Activated naive CD4-positive, alpha-beta T cell treated with anti-CD3 and anti-CD28 coated beads, Interleukin-2, amount 50 U/mL, for 24 hours (primary cell): ENCODE measurements at regions not wholly inside any gene's neighbourhood (a gene's known extent, or its start where the extent isn't known, plus 50 kb on each side); places are given as distances from the start of the nearest gene placed in this dataset.

ENCODE experiments used
- H3K27ac Mint-ChIP-seq: one replicate; pipeline ENCODE4 v1.8.0; 2021; ENCODE audit warnings: mild to moderate bottlenecking, mixed read lengths
- H3K27me3 Mint-ChIP-seq: one replicate; pipeline ENCODE4 v1.8.0; 2021; ENCODE audit warnings: mixed read lengths
- H3K36me3 Mint-ChIP-seq: one replicate; pipeline ENCODE4 v1.8.0; 2021; ENCODE audit warnings: mixed read lengths
- H3K4me1 Mint-ChIP-seq: one replicate; pipeline ENCODE4 v1.8.0; 2021; ENCODE audit warnings: mixed read lengths
- H3K4me3 Mint-ChIP-seq: one replicate; pipeline ENCODE4 v1.8.0; 2021; ENCODE audit warnings: mild to moderate bottlenecking, mixed read lengths
- H3K9me3 Mint-ChIP-seq: one replicate; pipeline ENCODE4 v1.8.0; 2021; ENCODE audit warnings: mixed read lengths

DNA sequence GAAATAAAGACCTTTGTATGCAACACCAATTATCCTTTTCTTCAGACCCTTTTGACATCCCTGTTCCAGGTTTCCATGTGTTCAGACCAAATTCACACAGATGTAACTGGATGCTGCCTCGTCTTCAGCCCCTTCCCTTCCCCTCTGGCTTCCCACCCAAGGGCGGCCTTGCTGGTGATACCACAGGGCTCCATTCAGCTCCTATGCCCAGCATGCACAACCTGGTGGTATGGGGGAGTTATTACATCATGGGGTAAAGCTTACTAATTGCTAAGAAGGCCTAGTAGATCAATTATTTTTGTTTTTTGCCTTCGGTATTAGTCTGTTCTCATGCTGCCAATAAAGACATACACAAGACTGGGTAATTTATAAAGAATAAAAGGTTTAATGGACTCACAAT, 317.0 kb upstream of the CXXC4 start:
- Mint-ChIP-seq H3K9me3 (no peaks in the 10 kb centered on the region), H3K4me3 (no peak overlapping the region), H3K4me1 (peaks cover 3% of the 10 kb centered on the region), H3K27me3 (no peaks in the 10 kb centered on the region), H3K27ac (no peak overlapping the region), H3K36me3 (no peaks in the 10 kb centered on the region)

DNA sequence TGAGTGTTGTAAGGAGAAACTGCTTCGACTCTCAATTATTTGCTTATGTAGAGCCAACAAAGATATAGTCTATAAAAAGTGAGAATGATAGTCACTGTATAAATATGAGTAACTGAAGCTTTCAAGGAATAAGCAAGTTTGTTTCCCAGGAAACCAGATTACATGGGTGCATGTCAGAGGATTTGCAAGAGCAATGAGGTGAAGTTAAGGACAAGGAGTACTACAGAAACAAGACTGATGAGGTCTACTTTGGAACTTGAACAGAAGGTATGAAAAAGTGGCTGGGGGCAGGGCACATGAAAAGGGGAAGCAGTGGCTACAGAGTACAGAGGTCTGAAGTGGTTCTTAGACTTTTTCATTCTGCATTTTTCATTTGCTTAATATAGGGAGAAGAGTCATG, 321.0 kb upstream of the CXXC4 start:
- Mint-ChIP-seq H3K9me3 (peaks cover 5% of the 10 kb centered on the region), H3K27me3 (no peaks in the 10 kb centered on the region), H3K4me3 (no peak overlapping the region), H3K36me3 (no peaks in the 10 kb centered on the region), H3K4me1 (peaks cover 3% of the 10 kb centered on the region), H3K27ac (peak overlapping the region; percentile 26)

DNA sequence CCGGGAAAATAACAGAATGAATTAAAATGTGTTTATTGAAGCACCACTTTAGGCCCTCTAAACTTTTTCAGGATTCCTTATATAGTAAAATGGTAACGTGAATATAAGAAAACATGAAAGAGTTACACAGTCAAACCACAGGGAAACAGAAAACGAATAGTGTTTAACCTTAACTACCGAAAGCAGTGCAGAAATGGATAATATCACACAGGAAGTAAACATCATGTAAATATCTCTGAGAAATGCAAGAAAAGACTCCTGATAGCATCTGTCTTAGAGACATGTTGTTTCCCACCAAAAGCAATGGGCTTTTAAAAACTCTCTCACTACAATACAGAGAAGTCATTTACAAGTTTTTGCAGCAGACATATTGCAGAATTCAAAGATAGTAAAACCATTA, 323.9 kb upstream of the CXXC4 start:
- H3K9me3 Mint-ChIP-seq, result peaks cover 5% of the 10 kb centered on the region
- H3K27me3 Mint-ChIP-seq, result no peaks in the 10 kb centered on the region
- H3K36me3 Mint-ChIP-seq, result no peaks in the 10 kb centered on the region
- no peak overlapping the region for H3K27ac Mint-ChIP-seq
- H3K4me3 Mint-ChIP-seq, result no peak overlapping the region
- H3K4me1 Mint-ChIP-seq, result peaks cover 3% of the 10 kb centered on the region

DNA sequence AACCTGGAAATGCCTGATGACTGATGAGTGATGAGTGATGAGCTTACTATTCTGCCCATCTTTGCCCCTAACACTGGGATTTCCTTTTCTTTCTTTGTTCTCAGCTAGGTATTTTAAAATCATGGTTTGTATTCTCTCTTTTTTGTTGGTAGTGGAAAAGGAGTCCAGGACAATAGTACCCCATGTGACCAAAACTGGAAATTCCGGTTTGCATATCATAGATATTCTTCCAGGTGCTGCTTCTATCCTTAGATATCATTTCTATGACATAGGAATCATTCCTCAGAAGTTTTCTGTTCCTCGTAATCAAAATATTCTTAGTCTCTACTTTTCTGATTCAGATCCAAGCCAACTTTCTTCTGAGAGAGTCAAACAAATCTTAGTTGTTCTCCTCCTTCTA, 320.5 kb upstream of the TET2 start:
- Mint-ChIP-seq H3K4me3 (no peak overlapping the region), H3K36me3 (no peaks in the 10 kb centered on the region), H3K4me1 (no peaks in the 10 kb centered on the region), H3K27me3 (peaks cover 6% of the 10 kb centered on the region), H3K27ac (no peak overlapping the region), H3K9me3 (no peaks in the 10 kb centered on the region)

DNA sequence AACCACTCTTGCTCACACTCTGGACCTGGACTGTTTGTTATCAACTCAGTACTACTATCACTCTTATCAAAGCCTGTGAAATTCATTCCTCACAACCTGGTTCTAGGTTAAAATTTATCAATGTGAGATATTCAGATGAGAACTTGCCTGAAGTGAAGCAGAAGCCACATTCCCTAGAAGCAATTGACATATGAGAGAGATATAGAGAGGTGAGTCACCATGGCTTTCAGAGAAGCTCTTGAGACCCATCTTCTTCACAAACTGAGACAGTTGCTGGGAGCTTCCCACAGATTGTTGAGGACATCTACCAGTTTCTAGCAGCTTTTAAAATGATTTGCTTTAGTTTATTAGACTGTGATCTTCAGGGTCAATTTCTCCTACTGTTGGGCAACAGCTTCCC, 316.9 kb upstream of the TET2 start:
- peaks cover 6% of the 10 kb centered on the region for H3K27me3 Mint-ChIP-seq
- no peak overlapping the region for H3K4me3 Mint-ChIP-seq
- no peaks in the 10 kb centered on the region for H3K36me3 Mint-ChIP-seq
- no peak overlapping the region for H3K27ac Mint-ChIP-seq
- no peaks in the 10 kb centered on the region for H3K4me1 Mint-ChIP-seq
- no peaks in the 10 kb centered on the region for H3K9me3 Mint-ChIP-seq

DNA sequence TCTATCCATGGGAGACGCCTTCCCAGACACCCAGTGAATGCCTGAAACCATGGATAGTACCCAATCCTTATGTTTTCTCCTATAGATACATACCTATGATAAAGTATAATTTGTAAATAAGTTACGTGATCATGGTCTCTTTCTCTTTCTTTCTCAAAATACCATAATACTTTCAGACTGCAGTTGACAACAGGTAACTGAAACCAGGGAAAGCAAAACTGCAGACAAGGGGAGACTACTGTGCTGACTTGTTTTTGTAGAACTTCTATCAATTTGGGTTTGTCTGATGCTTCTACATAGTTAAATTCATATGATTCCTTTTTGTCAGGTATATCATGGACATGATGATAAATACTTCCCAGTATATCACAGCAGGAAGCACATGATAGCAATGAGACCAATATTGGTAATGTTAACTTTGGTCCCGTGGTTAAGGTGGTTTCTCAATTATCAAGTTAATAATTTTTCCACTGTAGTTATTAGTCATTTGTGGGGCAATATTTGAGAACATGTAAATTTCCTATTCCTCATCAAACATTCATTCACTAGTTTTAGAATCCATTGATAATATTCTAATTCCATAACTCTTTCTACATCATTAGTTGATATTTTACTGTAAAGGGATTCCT, 298.0 kb upstream of the TET2 start:
- Mint-ChIP-seq H3K4me1 (no peaks in the 10 kb centered on the region), H3K4me3 (no peak overlapping the region), H3K27ac (no peak overlapping the region), H3K36me3 (no peaks in the 10 kb centered on the region), H3K27me3 (no peaks in the 10 kb centered on the region), H3K9me3 (no peaks in the 10 kb centered on the region)

DNA sequence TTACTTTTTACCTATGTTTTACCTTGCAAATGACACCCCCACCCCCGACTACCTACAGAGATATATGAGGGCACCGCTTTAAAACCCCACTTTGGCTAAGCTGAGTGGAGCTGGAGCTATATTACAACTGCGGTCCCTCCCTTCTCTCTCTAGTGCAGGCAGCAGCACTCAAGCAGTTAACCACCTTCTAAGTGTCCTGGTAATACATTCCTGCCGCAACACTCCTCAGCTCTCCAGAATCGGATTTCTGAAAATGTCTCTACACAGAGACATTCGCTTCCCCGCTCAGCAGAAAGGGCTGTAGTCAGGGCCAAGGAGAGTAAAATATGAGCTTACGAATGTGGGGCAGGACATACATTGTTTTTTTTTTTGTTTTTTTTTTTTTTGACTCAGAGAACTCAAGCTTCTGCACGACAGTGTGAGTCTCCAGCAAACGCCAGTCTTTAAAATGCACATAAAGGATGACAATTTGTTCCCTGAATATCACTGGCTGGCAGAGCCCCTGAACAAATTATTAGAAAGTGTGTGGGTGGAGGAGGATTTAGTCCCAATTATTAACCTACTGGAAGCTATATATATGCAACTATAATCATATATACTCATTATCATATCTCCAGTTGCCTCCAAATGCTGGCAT, 287.0 kb upstream of the TET2 start:
- no peak overlapping the region for H3K4me3 Mint-ChIP-seq
- H3K36me3 Mint-ChIP-seq, result no peaks in the 10 kb centered on the region
- no peak overlapping the region for H3K27ac Mint-ChIP-seq
- H3K9me3 Mint-ChIP-seq, result no peaks in the 10 kb centered on the region
- no peaks in the 10 kb centered on the region for H3K4me1 Mint-ChIP-seq
- no peaks in the 10 kb centered on the region for H3K27me3 Mint-ChIP-seq

DNA sequence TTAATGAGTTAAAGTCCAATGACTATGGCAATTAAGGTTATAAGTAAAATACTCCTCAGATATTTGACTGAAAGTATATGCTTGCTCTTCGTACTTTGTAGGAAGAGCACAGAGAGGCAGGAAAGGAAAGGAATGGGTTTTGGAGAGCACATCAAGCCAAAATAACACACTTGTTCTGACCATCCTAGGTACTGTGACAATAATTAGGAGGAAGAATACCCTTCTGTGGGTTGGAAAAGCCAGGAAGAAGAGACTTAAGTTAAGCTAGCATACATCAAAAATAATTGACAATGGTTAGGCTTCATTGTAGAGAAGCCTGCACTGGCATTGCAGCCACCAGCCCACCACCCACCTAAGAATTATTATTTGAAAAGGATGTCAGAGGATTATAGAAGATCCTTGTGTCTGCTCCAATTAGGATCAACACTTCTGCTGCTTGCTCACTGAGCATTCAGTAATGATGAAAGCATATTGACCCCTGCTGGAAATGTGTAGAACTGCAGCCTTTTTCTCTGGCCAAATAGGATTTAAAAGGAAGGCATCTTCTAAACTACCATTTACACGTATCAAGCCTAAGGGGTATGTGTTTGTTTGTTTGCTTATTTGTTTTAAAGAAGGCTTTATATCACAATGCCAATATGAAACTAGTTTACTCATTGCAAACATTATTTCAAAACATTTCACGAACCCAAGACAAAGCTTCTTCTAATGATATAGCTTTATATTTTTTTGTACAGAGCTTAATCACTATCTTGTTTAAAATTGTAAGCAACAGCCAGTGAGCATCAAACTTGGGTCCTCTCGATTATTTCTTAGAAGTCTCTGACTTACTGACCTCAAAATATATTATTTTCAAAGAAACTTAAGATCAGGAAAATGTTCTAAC, 286.2 kb upstream of the TET2 start:
- H3K36me3 Mint-ChIP-seq, result no peaks in the 10 kb centered on the region
- H3K4me1 Mint-ChIP-seq, result no peaks in the 10 kb centered on the region
- H3K27me3 Mint-ChIP-seq, result no peaks in the 10 kb centered on the region
- H3K9me3 Mint-ChIP-seq, result no peaks in the 10 kb centered on the region
- no peak overlapping the region for H3K27ac Mint-ChIP-seq
- H3K4me3 Mint-ChIP-seq, result no peak overlapping the region

DNA sequence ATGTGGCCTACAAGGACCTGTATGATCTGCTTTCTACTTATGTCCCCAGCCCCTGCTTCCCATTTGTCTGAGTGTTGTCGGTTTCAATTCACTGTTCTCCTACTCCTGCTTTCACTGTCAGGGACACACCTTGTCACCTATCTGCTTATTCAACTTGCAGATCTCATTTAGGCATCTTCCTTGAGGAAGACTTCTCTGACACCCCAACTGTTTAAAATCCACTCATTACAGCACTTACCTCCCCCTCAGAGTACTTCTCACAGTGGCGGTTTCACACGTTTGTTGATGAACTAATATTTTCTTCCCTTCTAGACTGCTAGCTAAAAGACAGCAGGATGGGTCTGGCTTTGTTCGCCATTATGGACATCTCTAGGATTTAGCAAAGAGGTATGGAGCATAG, 279.9 kb upstream of the TET2 start:
- H3K27me3 Mint-ChIP-seq, result no peaks in the 10 kb centered on the region
- H3K9me3 Mint-ChIP-seq, result no peaks in the 10 kb centered on the region
- no peaks in the 10 kb centered on the region for H3K36me3 Mint-ChIP-seq
- H3K4me3 Mint-ChIP-seq, result no peak overlapping the region
- H3K4me1 Mint-ChIP-seq, result no peaks in the 10 kb centered on the region
- no peak overlapping the region for H3K27ac Mint-ChIP-seq

DNA sequence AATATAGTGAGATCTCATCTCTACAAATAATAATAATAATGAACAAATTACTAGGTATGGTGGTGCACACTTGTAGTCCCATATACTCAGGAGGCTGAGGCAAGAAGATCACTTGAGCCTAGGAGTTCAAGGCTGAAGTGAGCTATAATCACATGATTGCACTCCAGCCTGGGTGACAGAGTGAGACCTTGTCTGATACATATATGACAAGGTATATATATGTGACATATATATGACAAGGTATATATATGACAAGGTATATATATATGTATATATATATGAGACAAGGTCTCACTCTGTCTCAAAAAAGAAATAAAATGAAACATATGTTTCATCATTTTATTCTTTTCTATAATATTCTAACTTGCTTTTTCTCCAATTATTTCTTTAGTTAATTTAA, 278.1 kb upstream of the TET2 start:
- Mint-ChIP-seq H3K4me1 (no peaks in the 10 kb centered on the region), H3K36me3 (no peaks in the 10 kb centered on the region), H3K27ac (no peak overlapping the region), H3K27me3 (peaks cover 2% of the 10 kb centered on the region), H3K9me3 (no peaks in the 10 kb centered on the region), H3K4me3 (no peak overlapping the region)

DNA sequence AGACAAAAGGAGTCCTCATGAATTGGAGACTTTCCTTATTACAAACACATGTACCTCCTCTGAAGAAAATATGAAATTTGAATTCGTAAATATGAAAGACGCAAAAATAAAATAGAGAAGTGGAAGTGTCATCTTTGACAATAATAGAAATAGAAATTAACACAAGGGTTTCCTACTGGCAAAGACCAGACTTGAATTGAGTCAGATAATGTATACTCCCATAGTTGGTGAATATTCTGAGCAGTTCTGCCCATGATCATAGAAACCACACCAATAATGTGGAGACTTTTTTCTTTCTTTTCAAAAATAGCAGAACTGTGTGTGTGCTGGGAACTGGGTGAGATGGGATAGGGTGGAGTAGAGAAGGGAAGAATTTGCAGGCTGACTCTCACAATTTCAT, 277.7 kb upstream of the TET2 start:
- H3K4me3 Mint-ChIP-seq, result no peak overlapping the region
- no peaks in the 10 kb centered on the region for H3K4me1 Mint-ChIP-seq
- no peaks in the 10 kb centered on the region for H3K9me3 Mint-ChIP-seq
- peaks cover 2% of the 10 kb centered on the region for H3K27me3 Mint-ChIP-seq
- no peak overlapping the region for H3K27ac Mint-ChIP-seq
- no peaks in the 10 kb centered on the region for H3K36me3 Mint-ChIP-seq

DNA sequence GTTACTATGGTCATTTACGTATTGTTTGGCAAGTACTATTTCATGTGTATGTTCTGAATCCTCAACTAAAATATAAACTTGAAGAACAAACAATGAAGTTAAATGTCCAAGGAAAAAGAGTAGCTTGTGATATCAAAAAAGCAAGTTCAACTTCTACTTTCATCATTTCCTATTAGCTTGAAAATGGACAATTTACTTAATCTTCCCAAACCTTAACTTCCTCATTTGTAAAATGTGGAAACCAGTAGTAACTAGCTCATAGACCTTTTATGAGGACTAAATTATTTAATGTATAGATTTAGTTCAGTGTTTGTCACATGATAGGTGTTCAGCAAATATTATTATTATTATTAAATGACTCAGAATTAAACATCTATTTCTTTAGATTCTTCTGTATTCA, 276.8 kb upstream of the TET2 start:
- H3K27ac Mint-ChIP-seq, result no peak overlapping the region
- no peak overlapping the region for H3K4me3 Mint-ChIP-seq
- H3K9me3 Mint-ChIP-seq, result no peaks in the 10 kb centered on the region
- H3K4me1 Mint-ChIP-seq, result no peaks in the 10 kb centered on the region
- H3K27me3 Mint-ChIP-seq, result peaks cover 2% of the 10 kb centered on the region
- no peaks in the 10 kb centered on the region for H3K36me3 Mint-ChIP-seq

DNA sequence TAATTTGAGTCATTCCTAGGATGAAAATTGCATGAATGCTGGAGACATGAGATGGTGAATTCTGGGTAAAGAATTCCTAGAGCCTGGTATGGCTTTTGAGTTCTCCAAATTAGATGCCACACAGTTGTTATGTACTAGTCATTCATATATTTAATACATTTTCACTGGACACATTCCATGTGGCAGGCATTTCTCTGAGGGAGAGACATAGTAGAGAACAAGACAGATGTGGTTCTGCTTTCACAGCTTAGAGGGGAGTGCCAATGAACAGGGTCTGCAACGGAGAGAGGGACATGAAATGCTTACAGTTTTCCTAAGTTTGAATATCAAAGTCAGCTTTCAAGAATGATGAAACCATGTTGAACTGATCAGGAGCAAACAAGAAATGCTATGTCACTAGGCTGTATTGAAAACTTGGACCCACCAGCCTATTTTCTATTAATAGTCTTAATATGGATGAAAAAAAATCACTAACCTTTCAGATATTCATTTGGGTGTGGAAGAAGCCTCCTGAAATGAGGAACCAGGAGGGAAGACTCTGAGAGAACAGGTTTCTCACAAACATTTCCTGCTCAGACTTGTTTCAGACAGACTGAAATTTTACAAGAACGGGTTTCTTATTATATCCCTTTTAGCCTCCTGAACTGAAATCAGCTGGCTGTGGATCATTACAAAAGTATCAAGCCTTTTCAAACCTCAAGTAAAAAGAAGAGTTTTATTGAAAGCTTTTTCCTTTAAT, 276.0 kb upstream of the TET2 start:
- peaks cover 2% of the 10 kb centered on the region for H3K27me3 Mint-ChIP-seq
- no peak overlapping the region for H3K4me3 Mint-ChIP-seq
- no peaks in the 10 kb centered on the region for H3K4me1 Mint-ChIP-seq
- no peaks in the 10 kb centered on the region for H3K36me3 Mint-ChIP-seq
- H3K27ac Mint-ChIP-seq, result no peak overlapping the region
- no peaks in the 10 kb centered on the region for H3K9me3 Mint-ChIP-seq

DNA sequence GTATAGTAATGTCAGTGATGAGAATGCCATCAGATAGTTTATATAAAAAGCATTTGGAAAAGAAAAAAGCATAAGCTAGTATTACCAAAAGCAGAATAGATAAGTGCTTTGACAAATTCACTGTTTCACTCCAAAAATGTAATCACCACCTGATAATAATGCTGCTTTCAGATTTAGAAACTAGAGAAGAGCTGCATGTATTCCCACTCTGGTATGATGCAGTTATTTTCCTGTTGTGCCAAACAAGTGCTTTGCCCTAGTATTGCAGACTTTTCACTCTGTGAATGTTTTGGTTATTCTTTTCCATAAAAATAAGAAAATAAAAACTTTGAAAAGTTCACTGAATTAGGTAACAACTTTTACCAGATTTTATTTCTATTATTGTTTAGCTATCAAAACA, 267.7 kb upstream of the TET2 start:
- H3K4me3 Mint-ChIP-seq, result no peak overlapping the region
- H3K27me3 Mint-ChIP-seq, result no peaks in the 10 kb centered on the region
- peaks cover 11% of the 10 kb centered on the region for H3K4me1 Mint-ChIP-seq
- H3K9me3 Mint-ChIP-seq, result no peaks in the 10 kb centered on the region
- no peaks in the 10 kb centered on the region for H3K36me3 Mint-ChIP-seq
- no peak overlapping the region for H3K27ac Mint-ChIP-seq

DNA sequence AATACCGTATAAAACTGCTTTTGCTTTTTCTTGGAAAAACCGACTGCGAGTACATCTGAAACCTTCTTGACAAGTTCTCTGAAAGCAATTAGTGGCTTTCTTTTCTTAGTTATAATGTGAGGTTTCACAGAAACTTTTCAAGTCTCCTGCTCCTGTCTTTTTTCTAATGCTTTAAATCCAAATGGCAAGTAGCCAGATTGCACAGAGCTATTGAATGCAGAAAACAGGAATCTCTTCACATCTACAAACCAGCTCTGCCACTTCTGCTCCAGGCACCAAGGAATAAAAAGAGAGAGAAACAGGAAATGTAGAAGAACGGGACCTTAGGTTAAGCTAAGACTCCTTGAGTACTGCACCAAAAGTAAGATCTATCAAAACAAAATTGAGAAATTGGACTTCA, 267.3 kb upstream of the TET2 start:
- Mint-ChIP-seq H3K27ac (no peak overlapping the region), H3K36me3 (no peaks in the 10 kb centered on the region), H3K4me3 (peak overlapping the region; percentile 47), H3K4me1 (peaks cover 11% of the 10 kb centered on the region), H3K9me3 (no peaks in the 10 kb centered on the region), H3K27me3 (no peaks in the 10 kb centered on the region)

DNA sequence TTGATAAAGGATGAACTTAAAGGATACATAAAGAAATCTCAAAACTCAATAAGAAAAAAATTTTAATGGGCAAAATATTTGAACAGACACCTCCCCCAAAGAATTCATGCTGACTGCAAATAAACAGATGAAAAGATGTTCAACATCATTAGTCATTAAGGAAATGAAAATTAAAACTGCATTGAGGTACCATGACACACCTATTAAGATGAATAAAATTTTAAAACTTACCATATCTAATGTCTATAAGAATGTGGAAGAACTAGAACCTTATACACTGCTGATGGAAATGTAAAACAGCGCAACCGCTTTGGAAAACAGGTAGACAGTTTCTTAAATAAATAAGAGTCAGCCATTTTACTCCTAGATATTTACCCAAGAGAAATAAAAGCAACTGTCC, 266.8 kb upstream of the TET2 start:
- no peaks in the 10 kb centered on the region for H3K9me3 Mint-ChIP-seq
- no peaks in the 10 kb centered on the region for H3K36me3 Mint-ChIP-seq
- no peak overlapping the region for H3K4me3 Mint-ChIP-seq
- H3K27me3 Mint-ChIP-seq, result no peaks in the 10 kb centered on the region
- peaks cover 11% of the 10 kb centered on the region for H3K4me1 Mint-ChIP-seq
- no peak overlapping the region for H3K27ac Mint-ChIP-seq
